ENCODE measurements at regions not wholly inside any gene's neighbourhood (a gene's known extent, or its start where the extent isn't known, plus 50 kb on each side); places are given as distances from the start of the nearest gene placed in this dataset.

DNA sequence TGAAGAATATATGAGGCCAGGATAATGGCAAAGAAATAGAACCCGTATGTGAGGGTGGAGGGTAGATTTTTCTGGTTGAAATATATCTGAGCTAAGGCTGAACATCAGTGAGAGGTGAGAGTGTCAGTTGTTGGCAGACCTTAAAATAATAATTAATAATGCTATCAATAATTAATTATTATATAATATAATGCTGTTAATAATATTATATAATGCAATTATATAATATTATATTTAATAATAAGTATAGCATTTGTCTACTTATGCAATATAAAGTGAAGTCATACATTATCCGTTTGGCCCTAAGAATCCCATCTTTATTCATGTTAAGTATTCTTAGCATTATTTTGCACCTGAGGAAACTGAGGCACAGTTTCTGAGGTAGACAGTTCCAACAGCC, 269.9 kb upstream of the FZD8 start:
- no peak for DNase-seq (ENCODE audit: low spot score)

- DNase-seq (ENCODE audit: low spot score): no peak
Measured at GRCh38 chr10:35911233-35911632, 269.1 kb upstream of the FZD8 start.

DNA sequence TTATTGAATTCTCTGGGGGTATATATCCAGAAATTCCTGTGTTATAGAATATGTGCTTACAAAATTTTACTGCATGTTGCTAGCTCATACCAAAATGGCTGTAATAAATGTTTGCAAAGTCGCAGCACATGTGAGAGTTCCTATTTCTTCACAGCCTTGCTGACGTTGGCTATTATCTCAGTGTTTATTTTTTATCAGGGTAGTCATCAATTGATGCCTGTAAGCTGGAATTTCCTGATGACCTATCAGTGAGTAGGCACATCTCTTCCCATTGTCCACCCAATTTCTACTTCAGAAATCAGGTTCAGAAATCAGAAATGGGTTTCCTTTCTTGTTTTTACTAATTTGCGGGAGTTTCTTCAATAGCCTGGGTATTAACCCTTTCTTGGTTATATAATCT, 268.1 kb upstream of the FZD8 start:
- no peak for DNase-seq (ENCODE audit: low spot score)

GRCh38 chr10:35909121-35909720, 267.1 kb upstream of the FZD8 start:
- DNase-seq (ENCODE audit: low spot score): no peak

GRCh38 chr10:35908451-35908850, 266.4 kb upstream of the FZD8 start:
- no peak for DNase-seq (ENCODE audit: low spot score)

- no peak for DNase-seq (ENCODE audit: low spot score)
Measured at GRCh38 chr10:35907548-35907947, 265.5 kb upstream of the FZD8 start.

GRCh38 chr10:35906155-35906554, 264.1 kb upstream of the FZD8 start:
- no peak for DNase-seq (ENCODE audit: low spot score)

DNA sequence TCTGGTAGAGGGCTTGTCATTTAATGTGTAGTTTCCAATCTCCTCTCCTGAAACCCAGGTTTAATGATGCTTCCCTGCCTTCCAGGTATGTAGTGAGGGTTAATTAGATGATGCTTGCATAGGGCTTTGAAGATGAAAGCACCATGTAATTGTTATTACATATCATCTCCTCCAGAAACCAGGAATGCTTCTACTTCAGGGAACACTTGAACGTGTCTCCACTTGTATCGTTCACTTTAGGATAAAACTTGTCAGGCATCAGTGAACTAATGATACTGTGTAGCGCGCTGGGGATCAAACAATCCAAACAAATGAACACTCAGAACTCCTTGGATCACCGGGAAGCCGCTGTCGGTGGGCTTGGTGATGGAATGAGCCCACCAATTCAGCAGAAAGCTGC, 260.9 kb upstream of the FZD8 start:
- no peak for DNase-seq (ENCODE audit: low spot score)

DNA sequence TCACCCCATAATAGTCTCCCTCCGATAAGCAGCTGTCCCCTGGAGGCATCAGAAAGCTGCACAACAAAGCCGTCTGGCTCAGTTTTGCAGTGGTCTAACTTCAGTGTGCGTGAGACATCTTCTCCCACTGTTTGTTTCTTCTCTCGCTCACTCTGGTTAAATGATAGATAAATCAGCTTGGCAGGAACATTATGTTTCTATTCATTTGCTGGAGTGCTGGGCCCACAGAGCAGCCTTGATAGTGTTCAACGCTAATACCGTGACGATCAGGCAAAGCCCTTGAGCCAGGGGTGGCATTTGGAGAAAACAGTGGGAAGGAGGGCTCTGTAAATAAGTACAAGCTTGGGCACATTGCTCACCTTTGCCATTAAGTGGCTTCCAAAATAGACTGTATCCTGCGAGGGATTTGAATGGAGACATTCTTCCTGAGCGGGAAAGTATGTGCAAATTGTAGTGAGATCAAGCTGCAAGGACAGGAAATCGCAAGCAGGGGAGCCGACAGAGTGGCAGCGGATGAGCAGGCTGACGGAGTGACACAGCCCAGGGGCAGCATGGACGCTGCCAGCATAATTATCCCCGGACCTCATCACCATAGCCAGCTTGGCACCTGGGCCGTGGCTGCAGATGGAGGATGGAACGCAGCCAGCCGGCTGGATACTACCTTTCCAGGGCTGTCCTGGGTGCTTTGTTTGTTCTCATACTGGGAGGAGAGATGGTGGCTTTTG, 256.8 kb upstream of the FZD8 start:
- DNase-seq (ENCODE audit: low spot score): no peak

- no peak for DNase-seq (ENCODE audit: low spot score)
Measured at GRCh38 chr10:35896001-35896400, 253.9 kb upstream of the FZD8 start.

GRCh38 chr10:35895331-35895730, 253.2 kb upstream of the FZD8 start:
- DNase-seq (ENCODE audit: low spot score): no peak

DNA sequence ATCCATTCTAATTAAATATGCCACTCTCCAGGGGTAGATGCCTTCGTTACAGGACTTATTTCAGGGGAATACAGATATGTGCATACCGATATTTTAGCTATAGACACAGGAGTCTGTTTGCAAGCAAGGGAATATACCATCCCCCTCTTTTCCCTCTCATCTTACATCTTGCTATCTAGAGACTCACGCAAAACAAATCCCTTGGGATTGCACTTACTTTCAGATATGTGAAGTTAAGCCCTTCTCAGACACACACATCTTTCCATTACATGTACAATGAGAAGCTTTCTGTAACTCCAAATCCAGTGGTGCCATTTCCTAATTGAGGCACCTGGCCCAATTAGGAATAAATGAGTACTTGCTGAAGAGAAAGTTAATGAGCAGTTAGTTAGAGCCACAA, 250.4 kb upstream of the FZD8 start:
- no peak for DNase-seq (ENCODE audit: low spot score)

DNA sequence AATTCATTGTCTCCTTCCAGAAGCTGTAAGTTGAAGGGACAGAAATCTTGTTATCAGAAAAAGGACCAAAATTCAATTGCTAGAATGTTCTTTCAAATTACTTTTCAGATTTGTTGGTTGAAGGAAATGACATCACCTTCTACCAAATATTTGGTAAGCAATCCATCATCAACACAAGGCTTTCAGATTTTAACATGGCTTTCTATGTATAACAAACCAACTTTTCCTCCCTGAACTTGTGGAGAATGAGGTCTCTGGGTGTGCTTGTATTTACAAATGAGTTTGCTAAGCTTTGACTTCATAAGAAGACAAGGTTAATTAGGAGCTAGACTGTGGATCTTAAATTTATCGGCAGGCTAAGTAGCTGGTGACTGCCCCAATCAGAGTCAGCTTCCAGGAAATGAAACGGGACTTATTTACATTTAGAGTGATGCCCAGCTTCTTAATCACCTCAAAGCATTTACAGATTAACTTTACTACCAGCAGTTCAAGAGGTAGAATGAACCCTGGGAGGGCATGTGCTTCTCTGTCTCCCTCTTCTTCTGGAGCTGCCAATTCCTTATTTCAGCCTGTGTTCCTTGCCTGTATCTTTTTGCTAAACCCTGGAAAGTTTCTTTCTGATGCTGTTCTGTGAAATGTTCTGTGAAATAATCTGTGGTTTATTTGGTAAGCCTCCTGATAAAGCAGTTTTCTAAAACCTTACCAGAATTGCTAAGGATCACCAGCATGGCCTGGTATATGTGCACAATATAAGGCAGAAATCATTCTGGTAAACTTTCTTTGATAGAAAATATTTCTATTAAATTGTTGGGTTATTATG, 248.8 kb upstream of the FZD8 start:
- no peak for DNase-seq (ENCODE audit: low spot score)

DNA sequence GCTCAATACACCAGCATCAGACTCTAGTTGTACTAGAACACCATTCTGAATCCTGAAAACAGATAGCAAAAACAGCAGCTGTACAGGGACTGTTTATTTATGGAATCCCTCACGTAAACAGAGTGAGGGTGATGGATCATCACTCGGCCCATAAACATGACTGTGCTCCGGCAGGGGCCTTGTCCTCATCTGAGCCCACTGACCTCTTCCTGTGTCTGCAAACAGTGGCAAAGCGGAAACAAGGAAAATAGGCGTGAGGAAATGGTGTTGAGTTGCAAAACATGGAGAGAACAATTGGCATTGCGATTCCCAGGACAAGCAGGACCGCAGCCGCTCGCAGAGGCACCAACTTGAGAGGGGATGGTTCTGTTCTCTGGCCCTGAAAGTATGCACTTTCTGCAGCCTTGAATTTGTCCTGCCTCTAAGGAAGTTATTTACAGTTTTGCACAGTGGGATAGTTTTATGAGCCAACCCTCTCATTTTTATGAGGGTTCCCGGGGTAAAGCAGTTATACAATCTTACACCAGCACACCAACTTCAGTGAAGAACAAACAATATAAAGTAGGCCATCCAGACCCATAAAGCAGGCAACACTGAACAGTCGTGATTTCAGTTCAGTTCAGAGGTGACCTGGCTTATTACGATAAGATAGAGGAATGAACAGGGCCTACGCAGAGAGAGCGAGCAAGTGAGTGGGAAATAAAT, 248.0 kb upstream of the FZD8 start:
- no peak for DNase-seq (ENCODE audit: low spot score)

DNA sequence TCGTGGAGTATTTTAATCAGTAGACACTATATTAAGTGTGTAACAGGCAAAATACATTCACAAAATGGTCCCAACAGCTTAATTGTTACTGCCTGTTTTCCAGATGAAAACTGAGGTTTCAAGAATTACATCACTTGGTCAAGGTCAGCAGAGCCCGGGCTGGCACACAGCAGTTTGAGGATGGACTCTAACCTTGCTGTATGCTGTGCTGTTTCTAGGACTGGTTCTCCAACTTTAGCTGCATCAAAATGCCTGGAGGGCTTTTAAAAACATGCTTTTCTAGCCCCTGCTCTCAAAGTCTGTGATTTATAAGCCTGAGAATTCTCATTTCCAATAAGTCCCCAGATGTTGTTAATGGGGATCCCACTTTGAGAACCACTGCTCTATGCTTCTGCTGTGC, 247.1 kb upstream of the FZD8 start:
- DNase-seq (ENCODE audit: low spot score): no peak

DNA sequence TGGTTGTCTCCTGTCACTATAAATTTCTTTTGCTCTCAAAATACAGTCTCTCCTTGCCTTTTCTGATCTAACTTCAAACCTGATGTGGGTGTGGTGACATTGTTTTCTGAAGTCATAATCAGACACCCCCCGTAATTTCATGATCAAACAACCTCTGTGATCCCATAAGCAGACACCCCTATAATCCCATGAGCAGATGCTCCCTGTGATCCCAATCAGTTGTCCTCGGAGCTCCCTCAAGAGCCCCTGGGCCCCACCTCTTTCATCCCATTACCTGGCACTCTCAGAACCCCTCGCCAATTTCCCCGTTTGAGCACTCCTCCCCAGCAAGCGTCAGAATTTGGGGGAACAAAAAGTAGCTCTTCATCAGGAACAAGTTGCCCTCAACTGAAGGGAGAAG, 246.3 kb upstream of the FZD8 start:
- DNase-seq (ENCODE audit: low spot score): no peak

GRCh38 chr10:35887685-35888084, 245.6 kb upstream of the FZD8 start:
- no peak for DNase-seq (ENCODE audit: low spot score)

- DNase-seq (ENCODE audit: low spot score): no peak
Measured at GRCh38 chr10:35885076-35885475, 243.0 kb upstream of the FZD8 start.

- DNase-seq (ENCODE audit: low spot score): no peak
Measured at GRCh38 chr10:35884657-35885071, 242.6 kb upstream of the FZD8 start.

DNA sequence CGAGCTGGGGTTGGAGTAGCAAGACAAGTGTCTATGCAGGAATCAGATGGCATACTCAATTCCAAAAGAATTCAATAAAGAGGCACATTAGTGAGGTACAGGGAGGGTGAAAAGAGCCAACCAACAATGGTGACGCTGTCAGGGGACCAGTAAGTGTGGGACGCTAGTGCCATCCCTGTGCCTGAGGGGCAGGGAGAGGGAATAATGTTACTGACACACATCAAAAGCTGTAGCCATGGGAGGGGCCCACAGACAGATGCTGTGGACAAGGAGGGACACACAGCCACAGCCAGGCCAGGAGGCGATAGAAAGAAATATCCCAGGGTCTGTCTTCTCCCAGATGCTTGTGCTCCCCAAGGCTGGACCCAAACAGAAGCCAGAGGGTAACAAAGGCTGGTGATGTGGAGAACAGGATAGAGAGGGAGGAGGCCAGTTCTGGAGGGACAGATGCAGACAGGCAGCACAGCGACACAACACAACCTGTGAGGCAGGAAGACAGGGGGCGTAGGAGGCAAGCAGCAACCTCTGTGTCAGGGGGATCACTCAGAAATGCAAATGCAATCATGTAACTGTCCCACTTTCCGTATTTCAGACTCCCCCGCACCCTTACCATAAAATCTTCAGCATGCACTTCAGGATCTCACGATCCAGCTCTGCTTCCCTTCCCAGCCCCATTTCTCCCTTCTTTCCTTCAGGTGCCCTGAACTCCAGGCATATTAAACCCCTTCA, 240.5 kb upstream of the FZD8 start:
- DNase-seq (ENCODE audit: low spot score): no peak

GRCh38 chr10:35881320-35881719, 239.2 kb upstream of the FZD8 start:
- no peak for DNase-seq (ENCODE audit: low spot score)
